Upper lobe of right lung (tissue), 1 donor: ENCODE measurements at regions not wholly inside any gene's neighbourhood (a gene's known extent, or its start where the extent isn't known, plus 50 kb on each side); places are given as distances from the start of the nearest gene placed in this dataset.

Source experiments
- ATAC-seq: fragments of 200-7000 bp; cut with Tn5 transposase; one replicate; pipeline ENCODE4 v1.9.1; 2020; ENCODE audit warnings: mild to moderate bottlenecking, moderate library complexity
- DNase-seq: peaks from one replicate; pipeline ENCODE4 v3.0.0-alpha.2; 2020
- H3K27ac ChIP-seq: fragments of 200-600 bp; one replicate; pipeline ENCODE4 v1.8.0; 2022
- H3K27me3 ChIP-seq: fragments of 200-600 bp; one replicate; pipeline ENCODE4 v1.8.0; 2022; ENCODE audit warnings: mild to moderate bottlenecking
- H3K36me3 ChIP-seq: fragments of 200-600 bp; one replicate; pipeline ENCODE4 v1.8.0; 2022
- H3K4me1 ChIP-seq: fragments of 200-600 bp; one replicate; pipeline ENCODE4 v1.8.0; 2022
- H3K4me3 ChIP-seq: fragments of 200-600 bp; one replicate; pipeline ENCODE4 v1.8.0; 2022; ENCODE audit warnings: mild to moderate bottlenecking
- H3K9me3 ChIP-seq: fragments of 200-600 bp; one replicate; pipeline ENCODE4 v1.8.0; 2022
- intact Hi-C: fragments of 100-400 bp; cut with DNase I; formaldehyde crosslinking; loops from one replicate; pipeline ENCODE4 v1.11.0; 2022
- TF ChIP-seq, protein P1 (sequence below): fragments of 200-600 bp; IDR thresholded peaks from one replicate; pipeline ENCODE4 v1.8.0; 2022; ENCODE audit warnings: antibody characterized with exemption
- donor health status: DM: no; HTN: yes; CAD: no; lungs with severe emphysema.

DNA sequence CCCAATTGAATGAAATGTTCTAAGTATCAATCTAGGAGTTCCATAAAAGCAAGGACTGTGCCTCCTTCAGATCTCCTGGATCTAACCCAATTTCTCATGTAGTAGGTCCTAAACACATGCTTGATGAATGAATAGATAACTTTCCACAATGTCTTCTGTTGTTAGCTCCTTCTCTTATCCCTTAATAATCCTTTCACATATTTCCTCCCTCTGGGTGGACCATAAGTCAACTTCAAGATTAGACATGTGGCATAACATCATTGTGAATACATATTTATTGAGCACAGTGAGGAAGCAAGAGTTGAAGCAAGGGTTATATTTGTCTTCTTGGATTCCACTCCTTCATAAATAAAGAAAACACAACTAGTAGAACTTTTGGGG, 108.6 kb upstream of the EGFLAM start:
- TF ChIP-seq, protein P1, sequence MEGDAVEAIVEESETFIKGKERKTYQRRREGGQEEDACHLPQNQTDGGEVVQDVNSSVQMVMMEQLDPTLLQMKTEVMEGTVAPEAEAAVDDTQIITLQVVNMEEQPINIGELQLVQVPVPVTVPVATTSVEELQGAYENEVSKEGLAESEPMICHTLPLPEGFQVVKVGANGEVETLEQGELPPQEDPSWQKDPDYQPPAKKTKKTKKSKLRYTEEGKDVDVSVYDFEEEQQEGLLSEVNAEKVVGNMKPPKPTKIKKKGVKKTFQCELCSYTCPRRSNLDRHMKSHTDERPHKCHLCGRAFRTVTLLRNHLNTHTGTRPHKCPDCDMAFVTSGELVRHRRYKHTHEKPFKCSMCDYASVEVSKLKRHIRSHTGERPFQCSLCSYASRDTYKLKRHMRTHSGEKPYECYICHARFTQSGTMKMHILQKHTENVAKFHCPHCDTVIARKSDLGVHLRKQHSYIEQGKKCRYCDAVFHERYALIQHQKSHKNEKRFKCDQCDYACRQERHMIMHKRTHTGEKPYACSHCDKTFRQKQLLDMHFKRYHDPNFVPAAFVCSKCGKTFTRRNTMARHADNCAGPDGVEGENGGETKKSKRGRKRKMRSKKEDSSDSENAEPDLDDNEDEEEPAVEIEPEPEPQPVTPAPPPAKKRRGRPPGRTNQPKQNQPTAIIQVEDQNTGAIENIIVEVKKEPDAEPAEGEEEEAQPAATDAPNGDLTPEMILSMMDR: no peak
- H3K27me3 ChIP-seq: peaks cover 5% of the 10 kb centered on the region
- H3K36me3 ChIP-seq: no peaks in the 10 kb centered on the region
- no peaks in the 10 kb centered on the region for H3K4me1 ChIP-seq
- ATAC-seq: no peak
- H3K4me3 ChIP-seq: no peak overlapping the region
- no peaks in the 10 kb centered on the region for H3K9me3 ChIP-seq
- intact Hi-C loops: no loop called here
- no peak overlapping the region for H3K27ac ChIP-seq
- no peak for DNase-seq

DNA sequence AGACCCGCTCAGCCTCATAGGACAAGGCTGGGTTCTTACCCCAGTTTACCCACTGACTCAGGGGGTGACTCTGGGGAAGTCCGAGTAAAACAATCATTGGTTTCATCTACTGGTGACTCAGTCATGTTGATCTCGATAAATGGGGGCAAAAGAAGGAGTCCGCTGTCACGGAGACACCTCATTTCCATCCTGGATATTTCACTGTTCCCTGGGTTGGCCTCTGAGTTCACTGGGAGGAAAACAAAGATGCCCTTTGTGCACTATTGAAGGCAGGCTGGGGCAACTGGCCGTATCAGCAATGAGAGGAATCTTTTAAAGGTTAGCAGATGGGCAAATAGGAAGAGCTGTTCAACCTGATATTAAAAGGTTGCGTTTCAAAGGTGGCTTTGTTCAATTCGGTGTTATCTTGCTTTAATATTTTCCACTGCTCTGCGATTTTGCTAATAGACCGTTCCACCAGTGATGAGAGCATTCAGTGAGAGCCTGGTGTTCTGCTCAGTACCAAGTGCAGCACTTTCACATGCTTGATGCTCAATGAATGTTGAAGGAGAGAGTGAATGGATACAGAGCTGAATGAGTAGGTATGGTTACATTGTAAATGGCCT, 110.2 kb upstream of the EGFLAM start:
- DNase-seq (no peak), ATAC-seq (no peak)
- Histone ChIP-seq H3K9me3 (no peaks in the 10 kb centered on the region), H3K4me1 (no peaks in the 10 kb centered on the region), H3K36me3 (no peaks in the 10 kb centered on the region), H3K4me3 (no peak overlapping the region), H3K27me3 (peaks cover 5% of the 10 kb centered on the region), H3K27ac (no peak overlapping the region)
- TF ChIP-seq, protein P1: no peak
- intact Hi-C loops: no loop called here

DNA sequence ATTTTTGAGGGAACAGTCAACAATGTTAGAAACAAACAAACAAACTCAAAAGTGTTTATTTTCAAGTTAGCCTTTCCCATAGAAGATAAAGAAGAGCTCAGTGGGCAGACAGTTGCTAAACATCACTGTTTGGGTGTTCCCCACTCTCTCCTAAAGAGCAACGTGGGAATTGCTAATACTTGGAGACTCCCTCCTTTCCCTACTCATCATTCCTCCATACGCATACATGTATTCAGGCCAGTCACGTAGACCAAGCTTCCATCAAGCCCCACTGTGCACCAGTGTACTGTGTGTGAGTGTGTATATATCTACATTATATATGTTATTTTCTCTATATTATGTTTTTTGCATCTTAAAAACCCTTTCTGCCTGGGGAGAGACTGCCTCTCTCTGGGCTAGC, 115.0 kb upstream of the EGFLAM start:
- ATAC-seq: no peak
- Histone ChIP-seq H3K9me3 (no peaks in the 10 kb centered on the region), H3K27me3 (no peaks in the 10 kb centered on the region), H3K4me3 (no peak overlapping the region), H3K27ac (no peak overlapping the region), H3K4me1 (no peaks in the 10 kb centered on the region), H3K36me3 (no peaks in the 10 kb centered on the region)
- intact Hi-C loops: no loop called here
- TF ChIP-seq, protein P1: no peak
- no peak for DNase-seq

DNA sequence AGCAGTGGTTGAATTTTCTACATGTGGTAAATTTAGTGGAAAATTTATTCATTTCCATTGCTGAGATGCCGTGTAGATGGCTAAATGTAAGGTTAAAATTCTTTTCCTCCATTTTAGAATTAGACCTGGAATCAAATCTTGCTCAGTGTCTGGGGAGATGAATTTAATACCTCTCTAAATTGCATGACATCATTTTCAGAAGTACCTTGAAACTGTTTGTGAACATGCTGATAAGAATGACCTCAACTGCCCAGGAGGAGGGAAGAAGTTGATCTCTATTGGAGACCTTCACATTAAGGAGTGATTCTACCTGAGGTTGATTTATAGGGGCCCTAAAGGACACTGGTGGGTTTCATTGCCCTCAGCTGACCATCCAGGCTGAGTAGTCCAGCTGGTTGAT, 116.7 kb upstream of the EGFLAM start:
- Histone ChIP-seq H3K27me3 (no peaks in the 10 kb centered on the region), H3K4me1 (no peaks in the 10 kb centered on the region), H3K4me3 (no peak overlapping the region), H3K36me3 (no peaks in the 10 kb centered on the region), H3K9me3 (no peaks in the 10 kb centered on the region), H3K27ac (no peak overlapping the region)
- DNase-seq (no peak), ATAC-seq (no peak)
- intact Hi-C loops: no loop called here
- TF ChIP-seq, protein P1: no peak

DNA sequence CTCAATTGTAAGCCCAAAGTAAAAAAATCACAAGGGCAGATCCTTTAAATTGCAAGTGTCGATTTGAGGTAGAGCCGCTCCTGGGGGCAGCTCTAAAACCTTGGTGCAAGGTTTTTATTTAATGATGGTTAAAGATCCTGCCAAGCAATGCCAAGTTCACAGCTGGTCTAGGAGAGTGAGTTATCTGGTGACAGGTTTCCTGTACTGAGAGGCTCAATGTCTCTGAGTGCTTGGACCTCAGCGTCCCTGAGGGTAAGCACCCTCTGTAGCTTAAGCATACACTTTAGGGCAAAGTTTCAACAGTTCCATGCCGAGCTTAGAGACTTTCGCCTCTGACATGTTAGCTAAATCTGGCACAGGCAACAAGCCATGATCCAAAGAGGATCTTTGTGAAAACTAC, 119.8 kb upstream of the EGFLAM start:
- Histone ChIP-seq H3K4me1 (no peaks in the 10 kb centered on the region), H3K9me3 (no peaks in the 10 kb centered on the region), H3K36me3 (no peaks in the 10 kb centered on the region), H3K27me3 (no peaks in the 10 kb centered on the region), H3K27ac (no peak overlapping the region), H3K4me3 (no peak overlapping the region)
- ATAC-seq (no peak), DNase-seq (no peak)
- TF ChIP-seq, protein P1: no peak
- intact Hi-C loops: no loop called here

DNA sequence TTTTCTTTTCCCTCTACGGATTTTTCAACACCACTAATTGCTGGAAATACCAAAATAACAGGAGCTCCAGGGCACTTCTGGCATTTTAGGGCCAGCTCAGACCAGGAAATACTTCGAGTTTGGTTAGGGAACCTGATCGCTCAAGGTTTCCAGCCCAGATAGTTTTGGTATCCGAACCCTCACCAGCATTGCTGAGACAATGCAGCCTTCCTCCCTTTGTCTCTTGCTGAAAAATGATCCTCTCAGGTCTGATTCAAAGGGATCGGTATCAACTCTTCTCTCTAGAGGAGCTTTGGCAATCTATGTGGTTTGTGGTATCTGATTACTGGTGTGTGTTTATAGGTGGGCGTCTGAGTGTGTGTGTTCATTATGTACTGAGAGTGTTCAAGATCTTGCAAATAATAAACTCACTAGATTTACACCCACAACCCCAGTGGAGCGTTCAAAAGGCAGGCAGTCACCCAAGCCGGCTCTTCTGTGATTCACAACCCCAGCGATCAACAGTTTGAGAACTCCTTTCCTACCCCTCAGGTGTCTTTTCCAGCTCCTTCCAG, 122.8 kb upstream of the EGFLAM start:
- no peaks in the 10 kb centered on the region for H3K9me3 ChIP-seq
- no peak overlapping the region for H3K4me3 ChIP-seq
- TF ChIP-seq, protein P1: no peak
- no peaks in the 10 kb centered on the region for H3K4me1 ChIP-seq
- DNase-seq (no peak), ATAC-seq (no peak)
- no peaks in the 10 kb centered on the region for H3K27me3 ChIP-seq
- H3K27ac ChIP-seq: no peak overlapping the region
- no peaks in the 10 kb centered on the region for H3K36me3 ChIP-seq
- intact Hi-C loops: no loop called here
